Neutrophil (primary cell): ENCODE measurements at regions not wholly inside any gene's neighbourhood (a gene's known extent, or its start where the extent isn't known, plus 50 kb on each side); places are given as distances from the start of the nearest gene placed in this dataset.

Source experiments
- H3K27ac ChIP-seq: fragments of 200-600 bp; sonication (generic); 2 replicates; pipeline ENCODE4 v1.5.1; 2016; ENCODE audit warnings: mild to moderate bottlenecking, moderate library complexity
- H3K27me3 ChIP-seq: fragments of 200-600 bp; sonication (generic); 2 replicates; pipeline ENCODE4 v1.6.0; 2016; ENCODE audit warnings: mild to moderate bottlenecking
- H3K36me3 ChIP-seq: fragments of 200-600 bp; sonication (generic); 2 replicates; pipeline ENCODE4 v1.5.1; 2017
- H3K4me1 ChIP-seq, 2 experiments: fragments of 200-600 bp in 1 of 2; sonication (generic) in 1 of 2; 1 replicate in 1 of 2; 2 replicates in 1 of 2; pipeline versions ENCODE4 v1.5.1 to v1.6.1; 2013 to 2016; ENCODE audit warnings: low read depth in 1 of 2, low read length in 1 of 2, mild to moderate bottlenecking in 1 of 2, moderate library complexity in 1 of 2; ENCODE audit not compliant: control insufficient read depth in 1 of 2, insufficient read depth in 1 of 2
- H3K4me3 ChIP-seq, 2 experiments: fragments of 200-600 bp in 1 of 2; sonication (generic) in 1 of 2; 1 replicate in 1 of 2; 2 replicates in 1 of 2; pipeline ENCODE4 v1.5.1; 2013 to 2016; ENCODE audit warnings: low read depth in 1 of 2, low read length in 1 of 2, mild to moderate bottlenecking in 1 of 2, moderate library complexity in 1 of 2
- H3K9me3 ChIP-seq: fragments of 200-600 bp; sonication (generic); 2 replicates; pipeline ENCODE4 v1.5.1; 2016
- TF ChIP-seq, protein P1 (sequence below): fragments of 200-600 bp; sonication (generic); IDR thresholded peaks from 2 replicates; pipeline ENCODE4 v1.5.1; 2016; ENCODE audit warnings: antibody characterized with exemption

DNA sequence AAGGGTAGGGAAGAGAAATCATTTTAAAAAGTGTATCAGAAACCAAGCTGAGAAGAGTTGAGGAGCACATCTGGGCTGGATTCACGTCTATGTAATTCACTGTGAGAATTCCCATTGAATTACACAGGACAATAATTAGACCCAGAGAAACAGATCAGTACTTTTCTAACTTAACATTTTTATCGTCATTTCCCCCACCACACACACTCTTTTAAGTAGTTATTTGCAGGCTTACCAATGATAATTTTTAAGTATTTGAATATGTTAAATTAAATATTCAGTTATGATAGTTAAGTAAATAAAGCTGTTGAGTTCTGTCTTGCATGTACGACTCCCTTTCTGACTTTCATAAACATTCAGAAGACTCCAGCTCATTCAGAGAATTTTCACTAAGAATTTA is 165.4 kb upstream of the PITX2 start:
- H3K27ac ChIP-seq: no peak overlapping the region
- H3K27me3 ChIP-seq: no peaks in the 10 kb centered on the region
- no peak overlapping the region for H3K4me3 ChIP-seq
- TF ChIP-seq, protein P1, sequence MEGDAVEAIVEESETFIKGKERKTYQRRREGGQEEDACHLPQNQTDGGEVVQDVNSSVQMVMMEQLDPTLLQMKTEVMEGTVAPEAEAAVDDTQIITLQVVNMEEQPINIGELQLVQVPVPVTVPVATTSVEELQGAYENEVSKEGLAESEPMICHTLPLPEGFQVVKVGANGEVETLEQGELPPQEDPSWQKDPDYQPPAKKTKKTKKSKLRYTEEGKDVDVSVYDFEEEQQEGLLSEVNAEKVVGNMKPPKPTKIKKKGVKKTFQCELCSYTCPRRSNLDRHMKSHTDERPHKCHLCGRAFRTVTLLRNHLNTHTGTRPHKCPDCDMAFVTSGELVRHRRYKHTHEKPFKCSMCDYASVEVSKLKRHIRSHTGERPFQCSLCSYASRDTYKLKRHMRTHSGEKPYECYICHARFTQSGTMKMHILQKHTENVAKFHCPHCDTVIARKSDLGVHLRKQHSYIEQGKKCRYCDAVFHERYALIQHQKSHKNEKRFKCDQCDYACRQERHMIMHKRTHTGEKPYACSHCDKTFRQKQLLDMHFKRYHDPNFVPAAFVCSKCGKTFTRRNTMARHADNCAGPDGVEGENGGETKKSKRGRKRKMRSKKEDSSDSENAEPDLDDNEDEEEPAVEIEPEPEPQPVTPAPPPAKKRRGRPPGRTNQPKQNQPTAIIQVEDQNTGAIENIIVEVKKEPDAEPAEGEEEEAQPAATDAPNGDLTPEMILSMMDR: no peak
- no peaks in the 10 kb centered on the region for H3K9me3 ChIP-seq
- H3K36me3 ChIP-seq: no peaks in the 10 kb centered on the region
- H3K4me1 ChIP-seq: no peaks in the 10 kb centered on the region

DNA sequence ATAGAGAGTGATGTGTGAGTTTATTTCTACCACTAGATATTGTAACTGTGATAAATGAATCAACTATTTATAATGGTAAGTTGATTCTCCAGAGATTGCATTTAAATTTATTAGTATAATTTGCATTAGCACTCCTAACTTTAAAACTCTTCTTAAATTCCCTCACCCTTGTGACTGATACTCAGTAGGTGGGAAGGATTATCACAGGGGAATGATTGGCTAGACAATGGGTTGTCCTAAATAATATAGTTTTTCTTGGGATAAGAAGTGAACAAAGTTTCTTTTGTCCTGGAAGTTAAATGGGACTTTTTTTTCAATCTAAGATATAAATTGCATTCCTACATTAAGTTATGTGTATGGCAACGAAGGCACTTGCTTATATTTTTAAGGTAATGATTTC is 169.2 kb upstream of the PITX2 start:
- H3K27me3 ChIP-seq: no peaks in the 10 kb centered on the region
- H3K4me1 ChIP-seq: no peaks in the 10 kb centered on the region
- TF ChIP-seq, protein P1: no peak
- no peak overlapping the region for H3K27ac ChIP-seq
- no peak overlapping the region for H3K4me3 ChIP-seq
- no peaks in the 10 kb centered on the region for H3K9me3 ChIP-seq
- no peaks in the 10 kb centered on the region for H3K36me3 ChIP-seq

DNA sequence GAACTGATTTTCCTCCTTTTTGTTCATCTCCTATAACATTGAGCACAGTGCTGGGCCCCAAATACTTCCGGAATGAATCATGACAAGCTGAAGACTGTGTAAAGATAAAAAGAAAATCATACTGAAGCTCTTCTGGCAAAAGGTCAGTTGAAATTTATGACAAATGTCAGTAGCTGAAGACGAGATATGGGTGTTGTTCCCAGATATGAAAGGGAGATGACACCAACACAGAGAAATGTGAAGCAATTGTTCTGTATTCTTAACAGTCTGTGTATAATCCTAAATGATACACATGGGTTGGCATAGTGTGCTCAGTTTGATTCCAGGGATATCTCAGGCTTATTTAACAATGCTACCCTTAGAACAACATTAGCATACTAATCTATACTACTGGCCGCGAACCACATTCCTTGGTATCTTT is 170.5 kb upstream of the PITX2 start:
- TF ChIP-seq, protein P1: no peak
- no peak overlapping the region for H3K27ac ChIP-seq
- H3K9me3 ChIP-seq: no peaks in the 10 kb centered on the region
- H3K4me1 ChIP-seq: no peaks in the 10 kb centered on the region
- H3K36me3 ChIP-seq: no peaks in the 10 kb centered on the region
- no peak overlapping the region for H3K4me3 ChIP-seq
- H3K27me3 ChIP-seq: no peaks in the 10 kb centered on the region

DNA sequence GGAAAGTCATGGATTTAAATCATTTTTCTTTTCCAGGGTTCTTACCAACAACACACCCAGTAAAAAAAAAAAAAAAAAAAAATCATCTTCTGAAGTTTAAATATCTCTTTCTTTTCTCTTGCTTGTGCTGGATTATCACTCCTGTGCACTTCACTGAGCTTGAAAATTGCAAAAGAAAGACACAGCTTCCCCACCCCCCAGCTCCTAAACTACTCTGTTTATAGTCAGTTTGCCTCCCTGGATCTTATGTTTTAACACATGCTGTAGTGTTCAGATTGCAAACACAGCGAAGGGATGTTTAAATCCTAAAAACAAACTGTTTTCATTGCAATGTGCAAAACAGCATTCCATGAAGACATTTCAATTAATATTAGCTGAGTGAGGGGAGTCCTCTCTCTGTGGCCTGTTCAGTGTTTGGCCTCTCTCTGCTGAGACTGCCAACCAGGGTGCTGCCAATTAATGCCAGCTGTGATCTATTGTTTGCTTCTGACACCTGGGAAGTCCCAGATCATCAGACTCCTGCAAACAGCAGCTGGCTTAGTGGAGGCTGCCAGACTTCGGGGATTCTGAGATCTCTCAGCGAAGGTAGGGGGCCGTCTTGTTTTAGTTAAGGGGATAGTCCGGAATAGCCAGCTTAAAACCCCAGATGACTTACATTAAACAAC is 171.1 kb upstream of the PITX2 start:
- TF ChIP-seq, protein P1: no peak

DNA sequence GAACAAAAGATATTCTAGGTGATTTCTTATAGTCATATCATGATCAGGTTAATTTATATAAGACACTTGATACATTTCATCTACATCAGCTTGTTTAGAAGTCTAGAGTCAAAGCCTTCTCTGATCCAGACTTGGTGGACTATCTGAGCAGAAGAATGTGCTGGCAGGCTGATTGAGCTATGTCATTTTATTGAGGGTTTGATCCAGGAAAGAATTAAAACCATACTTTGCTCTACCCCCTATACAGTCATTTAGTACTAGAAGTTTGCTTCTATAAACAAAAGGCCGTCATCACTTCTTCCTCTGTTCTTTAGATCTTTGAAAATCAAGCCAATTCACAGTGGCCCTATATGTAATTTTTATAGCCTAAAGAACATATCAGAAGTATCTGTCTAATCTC is 173.1 kb upstream of the PITX2 start:
- Histone ChIP-seq H3K4me1 (no peaks in the 10 kb centered on the region), H3K36me3 (no peaks in the 10 kb centered on the region), H3K4me3 (no peak overlapping the region), H3K27ac (no peak overlapping the region), H3K9me3 (no peaks in the 10 kb centered on the region), H3K27me3 (no peaks in the 10 kb centered on the region)
- TF ChIP-seq, protein P1: no peak

More for the DNA sequence above, 171.1 kb upstream of the PITX2 start:
- no peaks in the 10 kb centered on the region for H3K27me3 ChIP-seq
- H3K9me3 ChIP-seq: no peaks in the 10 kb centered on the region
- H3K36me3 ChIP-seq: no peaks in the 10 kb centered on the region
- H3K27ac ChIP-seq: no peak overlapping the region
- no peaks in the 10 kb centered on the region for H3K4me1 ChIP-seq
- H3K4me3 ChIP-seq: no peak overlapping the region
